H1 (cell line): ENCODE measurements at regions not wholly inside any gene's neighbourhood (a gene's known extent, or its start where the extent isn't known, plus 50 kb on each side); places are given as distances from the start of the nearest gene placed in this dataset.
A peak's percentile ranks its signal among the peaks of the same experiment; 100 is the strongest.

Source experiments
- ASH2L ChIP-seq: fragments of 200-600, 300-600 bp; sonication (generic); IDR thresholded peaks from one replicate; pipeline ENCODE4 v1.7.1; 2017; ENCODE audit warnings: low read length
- BCL11A ChIP-seq, 2 experiments: IDR thresholded peaks; one replicate each; pipeline ENCODE4 v1.6.1; 2011; ENCODE audit warnings: low read depth in 2 of 2, low read length in 2 of 2, mild to moderate bottlenecking in 2 of 2
- CREB1 ChIP-seq: IDR thresholded peaks from 2 replicates; pipeline ENCODE4 v1.6.1; 2012; ENCODE audit warnings: inconsistent platforms
- EP300 ChIP-seq, 2 experiments: IDR thresholded peaks; 1 replicate in 1 of 2; 2 replicates in 1 of 2; pipeline ENCODE4 v1.6.1; 2011 to 2012; ENCODE audit warnings: low read depth in 2 of 2, low read length in 2 of 2, mild to moderate bottlenecking in 2 of 2, borderline replicate concordance in 1 of 2, inconsistent platforms in 1 of 2, moderate library complexity in 1 of 2
- EZH2 ChIP-seq: fragments of 200-600 bp; sonication (generic); IDR thresholded peaks from 2 replicates; pipeline ENCODE4 v1.7.1; 2012; ENCODE audit warnings: low read depth, mild to moderate bottlenecking, moderate library complexity, low read length, inconsistent platforms; ENCODE audit not compliant: severe bottlenecking
- JUND ChIP-seq: IDR thresholded peaks from 2 replicates; pipeline ENCODE4 v1.6.1; 2011; ENCODE audit warnings: mild to moderate bottlenecking, improper control_type of control experiment, low read length
- KDM1A ChIP-seq: fragments of 200-600, 300-600 bp; sonication (generic); IDR thresholded peaks from 2 replicates; pipeline ENCODE4 v1.7.1; 2016; ENCODE audit warnings: mild to moderate bottlenecking, low read length, borderline replicate concordance
- NRF1 ChIP-seq: IDR thresholded peaks from 2 replicates; pipeline ENCODE4 v1.6.1; 2011; ENCODE audit warnings: mild to moderate bottlenecking, low read depth, low read length, improper control_type of control experiment
- POLR2A ChIP-seq, 2 experiments: IDR thresholded peaks; 1 replicate in 1 of 2; 2 replicates in 1 of 2; pipeline ENCODE4 v1.6.1; 2011; ENCODE audit warnings: low read depth in 2 of 2, low read length in 2 of 2, mild to moderate bottlenecking in 2 of 2; ENCODE audit errors: control extremely low read depth in 1 of 2
- POLR2AphosphoS5 ChIP-seq: IDR thresholded peaks from 2 replicates; pipeline ENCODE4 v1.6.1; 2011; ENCODE audit warnings: low read depth, low read length
- POU5F1 ChIP-seq: IDR thresholded peaks from 2 replicates; pipeline ENCODE4 v1.6.1; 2011; ENCODE audit warnings: low read depth, mild to moderate bottlenecking, low read length, moderate library complexity
- RNF2 ChIP-seq: fragments of 200-900, 300-1000 bp; sonication (generic); IDR thresholded peaks from 2 replicates; pipeline ENCODE4 v1.7.1; 2016; ENCODE audit warnings: borderline replicate concordance, low read depth, mild to moderate bottlenecking, antibody characterized with exemption, low read length; ENCODE audit not compliant: poor library complexity, severe bottlenecking; ENCODE audit errors: missing control alignments
- SP4 ChIP-seq: IDR thresholded peaks from 2 replicates; pipeline ENCODE4 v1.6.1; 2012; ENCODE audit warnings: low read length, inconsistent platforms
- SRF ChIP-seq: IDR thresholded peaks from 2 replicates; pipeline ENCODE4 v1.6.1; 2011; ENCODE audit warnings: mild to moderate bottlenecking, low read depth, low read length, moderate library complexity
- SUZ12 ChIP-seq: fragments of 200-600 bp; sonication (generic); IDR thresholded peaks from 2 replicates; pipeline ENCODE4 v1.6.1; 2012; ENCODE audit warnings: mild to moderate bottlenecking, inconsistent platforms, low read length, moderate library complexity, mixed read lengths
- TAF1 ChIP-seq: IDR thresholded peaks from 2 replicates; pipeline ENCODE4 v1.6.1; 2011; ENCODE audit warnings: mild to moderate bottlenecking, low read depth, low read length
- ZNF274 ChIP-seq: IDR thresholded peaks from 2 replicates; pipeline ENCODE4 v1.7.0; 2012; ENCODE audit warnings: low read length, borderline replicate concordance; ENCODE audit errors: extremely low read depth
- TF ChIP-seq, protein P1 (sequence below), 3 experiments: IDR thresholded peaks; 1 replicate in 2 of 3; 2 replicates in 1 of 3; pipeline versions ENCODE4 v1.5.1 to v1.6.1; 2011; ENCODE audit warnings: low read length in 3 of 3, mild to moderate bottlenecking in 3 of 3, inconsistent platforms in 2 of 3, low read depth in 1 of 3, moderate library complexity in 1 of 3; ENCODE audit not compliant: insufficient read depth in 1 of 3; ENCODE audit errors: control extremely low read depth in 1 of 3

DNA sequence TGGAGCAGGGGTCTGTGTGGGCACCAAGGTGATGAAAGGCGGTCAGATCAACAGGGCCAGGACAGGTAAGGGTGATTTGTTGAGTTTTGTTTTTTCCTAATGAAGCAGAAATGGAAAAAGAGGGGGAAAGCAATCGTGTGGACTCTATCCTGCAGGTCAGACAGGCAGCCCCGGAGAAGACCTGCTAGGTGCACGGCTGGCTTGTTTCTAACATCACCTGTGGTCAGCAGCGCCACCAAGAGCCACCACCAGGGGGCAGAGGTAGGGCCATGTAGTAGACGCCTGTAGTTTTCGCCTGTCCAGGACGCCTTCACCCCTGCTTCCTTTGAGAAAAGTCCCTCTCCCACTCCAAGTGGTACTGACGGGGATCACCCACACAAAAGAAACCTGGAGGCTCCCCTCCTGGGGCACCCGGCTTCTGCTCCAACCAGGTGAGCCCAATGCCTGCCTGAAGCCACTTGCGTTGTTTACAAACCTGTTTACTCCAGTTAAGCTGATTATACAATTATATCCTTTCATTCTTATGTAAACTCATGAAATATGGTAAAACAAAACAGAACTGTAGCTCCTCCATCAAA, 54.2 kb upstream of the SEC14L1 start (continued):
- TF ChIP-seq TAF1 (peak; percentile 34; the same call in 1 of the 2 replicates), EP300 (IDR thresholded peaks at IDR 0.05; ENCODE audit: borderline replicate concordance in 1 of 2, low read depth in 2 of 2, low read length in 2 of 2) (no peak), POU5F1 (no peak), SP4 (peak; percentile 48; the same call in 1 of the 2 replicates), SUZ12 (no peak), KDM1A (no peak), NRF1 (no peak), JUND (no peak), CREB1 (0 out of 2 replicates have a peak, but pooled peaks have one; percentile 25), POLR2AphosphoS5 (no peak), POLR2A (IDR thresholded peaks at IDR 0.05; ENCODE audit: control extremely low read depth in 1 of 2, low read depth in 2 of 2, low read length in 2 of 2) (no peak), EZH2 (no peak), ASH2L (no peak), ZNF274 (no peak), SRF (no peak), BCL11A (IDR thresholded peaks at IDR 0.05; ENCODE audit: low read depth in 2 of 2, low read length in 2 of 2) (no peak), RNF2 (no peak)
- TF ChIP-seq, protein P1, sequence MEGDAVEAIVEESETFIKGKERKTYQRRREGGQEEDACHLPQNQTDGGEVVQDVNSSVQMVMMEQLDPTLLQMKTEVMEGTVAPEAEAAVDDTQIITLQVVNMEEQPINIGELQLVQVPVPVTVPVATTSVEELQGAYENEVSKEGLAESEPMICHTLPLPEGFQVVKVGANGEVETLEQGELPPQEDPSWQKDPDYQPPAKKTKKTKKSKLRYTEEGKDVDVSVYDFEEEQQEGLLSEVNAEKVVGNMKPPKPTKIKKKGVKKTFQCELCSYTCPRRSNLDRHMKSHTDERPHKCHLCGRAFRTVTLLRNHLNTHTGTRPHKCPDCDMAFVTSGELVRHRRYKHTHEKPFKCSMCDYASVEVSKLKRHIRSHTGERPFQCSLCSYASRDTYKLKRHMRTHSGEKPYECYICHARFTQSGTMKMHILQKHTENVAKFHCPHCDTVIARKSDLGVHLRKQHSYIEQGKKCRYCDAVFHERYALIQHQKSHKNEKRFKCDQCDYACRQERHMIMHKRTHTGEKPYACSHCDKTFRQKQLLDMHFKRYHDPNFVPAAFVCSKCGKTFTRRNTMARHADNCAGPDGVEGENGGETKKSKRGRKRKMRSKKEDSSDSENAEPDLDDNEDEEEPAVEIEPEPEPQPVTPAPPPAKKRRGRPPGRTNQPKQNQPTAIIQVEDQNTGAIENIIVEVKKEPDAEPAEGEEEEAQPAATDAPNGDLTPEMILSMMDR (IDR thresholded peaks at IDR 0.05; ENCODE audit: control extremely low read depth in 1 of 3, insufficient read depth in 1 of 3, low read depth in 1 of 3, low read length in 3 of 3): peak; percentile 92 to 96 (median 93)
